ENCODE measurements at regions not wholly inside any gene's neighbourhood (a gene's known extent, or its start where the extent isn't known, plus 50 kb on each side); places are given as distances from the start of the nearest gene placed in this dataset.
A peak's percentile ranks its signal among the peaks of the same experiment; 100 is the strongest.

DNA sequence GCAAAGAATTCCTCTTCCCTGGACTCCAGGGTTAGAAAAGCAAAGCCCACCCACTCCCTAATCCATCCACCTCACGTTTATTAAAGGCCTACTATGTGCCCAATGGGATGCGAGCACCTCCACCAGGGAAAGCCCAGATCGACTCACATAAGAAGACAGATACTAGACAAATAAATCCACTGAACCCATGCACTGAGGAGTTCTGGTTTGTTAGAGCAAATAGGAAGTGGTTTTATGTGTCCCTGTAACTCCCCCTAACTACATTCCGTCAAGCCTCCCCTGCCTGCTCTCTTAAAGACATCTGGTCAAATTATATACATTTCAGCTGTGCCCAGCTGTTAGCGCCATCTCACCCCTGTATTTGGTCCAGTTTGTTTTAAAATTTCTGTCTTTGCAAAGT is 218.5 kb upstream of the RPL38 start:
- DNase-seq (no peak), ATAC-seq (no peak)
- no peaks in the 10 kb centered on the region for H3K36me3 ChIP-seq (ENCODE audit: control insufficient read depth in 2 of 3, insufficient read depth in 3 of 3, low read length in 3 of 3)
- H3K4me3 Mint-ChIP-seq: peak overlapping the region in 1 of 10 donors; percentile 25
- intact Hi-C loops (cut with micrococcal nuclease): no loop called here
- no peaks in the 10 kb centered on the region for H3K9me3 Mint-ChIP-seq
- POLR2A ChIA-PET: no interaction called here
- no peaks in the 10 kb centered on the region for H3K27me3 ChIP-seq (ENCODE audit: control insufficient read depth in 2 of 2, insufficient read depth in 2 of 2, low read length in 2 of 2)
- no peaks in the 10 kb centered on the region for H3K4me1 ChIP-seq (ENCODE audit: control insufficient read depth in 2 of 2, insufficient read depth in 2 of 2, low read length in 2 of 2)
- H3K4me3 ChIP-seq (ENCODE audit: low read length): no peak overlapping the region
- no peak overlapping the region for H3K27ac ChIP-seq (ENCODE audit: low read depth, low read length)
- H3K36me3 Mint-ChIP-seq: no peaks in the 10 kb centered on the region
- H3K27ac Mint-ChIP-seq: peak overlapping the region in 2 of 9 donors; percentile 28 to 65
- no peaks in the 10 kb centered on the region for H3K9me3 ChIP-seq (ENCODE audit: control insufficient read depth in 2 of 3, low read length in 3 of 3)
- peaks cover 4 to 15% (median 7%) of the 10 kb centered on the region in 7 donors for H3K4me1 Mint-ChIP-seq
- peaks cover 0 to 11% (median 4%) of the 10 kb centered on the region in 5 donors for H3K27me3 Mint-ChIP-seq
- CTCF ChIA-PET: no interaction called here

DNA sequence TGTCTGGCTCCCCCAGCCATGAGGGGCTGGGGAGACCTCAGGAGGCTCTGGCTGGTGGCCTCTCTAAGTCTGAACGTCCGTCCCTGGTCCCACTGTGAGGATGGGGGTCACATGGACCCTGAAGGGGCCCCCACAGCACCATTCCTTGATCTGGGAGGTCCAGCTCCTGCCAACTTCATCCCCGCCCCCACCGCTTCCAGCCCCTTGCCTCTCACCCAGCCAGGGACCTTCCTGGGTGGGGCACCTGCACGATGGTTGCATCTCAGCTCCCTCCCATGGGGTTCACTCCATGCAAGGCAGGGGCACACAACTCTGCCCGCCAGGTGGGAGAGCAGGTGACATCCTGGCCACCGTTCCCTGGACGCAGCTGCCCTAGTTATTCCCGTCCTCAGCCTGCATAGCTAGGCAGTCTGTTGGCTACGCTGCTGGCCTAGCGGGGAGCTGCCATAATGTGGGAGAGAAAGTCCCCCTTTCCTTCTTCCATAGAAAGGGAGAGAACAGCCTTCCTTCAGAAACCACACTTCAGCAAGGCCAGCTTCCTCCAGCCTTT is 217.9 kb upstream of the RPL38 start:
- H3K4me1 ChIP-seq (ENCODE audit: control insufficient read depth in 2 of 2, insufficient read depth in 2 of 2, low read length in 2 of 2): no peaks in the 10 kb centered on the region
- intact Hi-C loops (cut with micrococcal nuclease): no loop called here
- H3K27me3 ChIP-seq (ENCODE audit: control insufficient read depth in 2 of 2, insufficient read depth in 2 of 2, low read length in 2 of 2): no peaks in the 10 kb centered on the region
- ATAC-seq (no peak), DNase-seq (no peak)
- H3K27ac ChIP-seq (ENCODE audit: low read depth, low read length): no peak overlapping the region
- CTCF ChIA-PET: interaction anchor here (0.7 kb wide), 1 partner anchor 144 kb away, joined by 3 read pairs; no protein-coding TSS in a partner anchor
- H3K9me3 ChIP-seq (ENCODE audit: control insufficient read depth in 2 of 3, low read length in 3 of 3): no peaks in the 10 kb centered on the region
- H3K4me3 Mint-ChIP-seq: no peak overlapping the region
- POLR2A ChIA-PET: no interaction called here
- H3K4me3 ChIP-seq (ENCODE audit: low read length): no peak overlapping the region
- H3K36me3 ChIP-seq (ENCODE audit: control insufficient read depth in 2 of 3, insufficient read depth in 3 of 3, low read length in 3 of 3): no peaks in the 10 kb centered on the region
- H3K36me3 Mint-ChIP-seq: no peaks in the 10 kb centered on the region
- H3K4me1 Mint-ChIP-seq: peaks cover 4 to 15% (median 7%) of the 10 kb centered on the region in 7 donors
- H3K27ac Mint-ChIP-seq: peak overlapping the region in 1 of 9 donors; percentile 65
- no peaks in the 10 kb centered on the region for H3K9me3 Mint-ChIP-seq
- H3K27me3 Mint-ChIP-seq: peaks cover 0 to 9% (median 4%) of the 10 kb centered on the region in 5 donors

- H3K36me3 Mint-ChIP-seq: no peaks in the 10 kb centered on the region
- Histone ChIP-seq H3K4me1 (ENCODE audit: control insufficient read depth in 2 of 2, insufficient read depth in 2 of 2, low read length in 2 of 2) (no peaks in the 10 kb centered on the region), H3K9me3 (ENCODE audit: control insufficient read depth in 2 of 3, low read length in 3 of 3) (no peaks in the 10 kb centered on the region), H3K27me3 (ENCODE audit: control insufficient read depth in 2 of 2, insufficient read depth in 2 of 2, low read length in 2 of 2) (no peaks in the 10 kb centered on the region), H3K27ac (ENCODE audit: low read depth, low read length) (no peak overlapping the region), H3K4me3 (ENCODE audit: low read length) (no peak overlapping the region), H3K36me3 (ENCODE audit: control insufficient read depth in 2 of 3, insufficient read depth in 3 of 3, low read length in 3 of 3) (no peaks in the 10 kb centered on the region)
- no peak overlapping the region for H3K27ac Mint-ChIP-seq
- no peaks in the 10 kb centered on the region for H3K9me3 Mint-ChIP-seq
- CTCF ChIA-PET: no interaction called here
- POLR2A ChIA-PET: no interaction called here
- ATAC-seq: no peak
- no peak overlapping the region for H3K4me3 Mint-ChIP-seq
- intact Hi-C loops (cut with micrococcal nuclease): no loop called here
- no peak for DNase-seq
- peaks cover 0 to 6% (median 0%) of the 10 kb centered on the region in 5 donors for H3K27me3 Mint-ChIP-seq
- peaks cover 4 to 15% (median 7%) of the 10 kb centered on the region in 7 donors for H3K4me1 Mint-ChIP-seq
Measured at GRCh38 chr17:73986641-73987177, 216.8 kb upstream of the RPL38 start.

DNA sequence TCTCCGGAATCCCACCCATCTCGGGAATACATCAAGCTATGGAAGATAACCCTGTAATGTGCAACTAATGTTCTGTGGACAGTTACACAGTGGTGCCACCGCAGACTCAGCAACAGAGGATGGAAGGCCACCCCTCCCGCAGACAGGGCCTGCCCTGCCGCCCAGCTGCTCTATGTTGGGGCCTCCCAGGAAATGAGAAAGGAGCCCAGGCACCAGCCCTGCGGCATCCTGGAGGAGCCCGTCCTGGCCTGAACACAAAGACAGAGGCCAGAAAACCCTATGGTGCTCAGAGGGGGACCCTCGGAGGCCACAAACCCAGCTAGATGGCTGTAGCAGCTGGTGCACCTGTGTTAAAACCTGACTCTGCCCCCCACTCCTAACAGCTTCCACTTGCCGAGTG is 216.1 kb upstream of the RPL38 start:
- Histone ChIP-seq H3K27ac (ENCODE audit: low read depth, low read length) (no peak overlapping the region), H3K4me3 (ENCODE audit: low read length) (no peak overlapping the region), H3K36me3 (ENCODE audit: control insufficient read depth in 2 of 3, insufficient read depth in 3 of 3, low read length in 3 of 3) (no peaks in the 10 kb centered on the region), H3K4me1 (ENCODE audit: control insufficient read depth in 2 of 2, insufficient read depth in 2 of 2, low read length in 2 of 2) (no peaks in the 10 kb centered on the region), H3K27me3 (ENCODE audit: control insufficient read depth in 2 of 2, insufficient read depth in 2 of 2, low read length in 2 of 2) (no peaks in the 10 kb centered on the region), H3K9me3 (ENCODE audit: control insufficient read depth in 2 of 3, low read length in 3 of 3) (no peaks in the 10 kb centered on the region)
- ATAC-seq: no peak
- Mint-ChIP-seq H3K9me3 (no peaks in the 10 kb centered on the region), H3K4me1 (peaks cover 4 to 15% (median 7%) of the 10 kb centered on the region in 7 donors), H3K36me3 (no peaks in the 10 kb centered on the region), H3K27ac (no peak overlapping the region), H3K4me3 (no peak overlapping the region), H3K27me3 (peaks cover 0 to 6% (median 0%) of the 10 kb centered on the region in 5 donors)
- no peak for DNase-seq
- intact Hi-C loops (cut with micrococcal nuclease): no loop called here
- CTCF ChIA-PET: no interaction called here
- POLR2A ChIA-PET: no interaction called here

- H3K27me3 Mint-ChIP-seq: peaks cover 0 to 2% (median 0%) of the 10 kb centered on the region in 5 donors
- POLR2A ChIA-PET: no interaction called here
Measured at GRCh38 chr17:73987845-73988509, 215.5 kb upstream of the RPL38 start.

DNA sequence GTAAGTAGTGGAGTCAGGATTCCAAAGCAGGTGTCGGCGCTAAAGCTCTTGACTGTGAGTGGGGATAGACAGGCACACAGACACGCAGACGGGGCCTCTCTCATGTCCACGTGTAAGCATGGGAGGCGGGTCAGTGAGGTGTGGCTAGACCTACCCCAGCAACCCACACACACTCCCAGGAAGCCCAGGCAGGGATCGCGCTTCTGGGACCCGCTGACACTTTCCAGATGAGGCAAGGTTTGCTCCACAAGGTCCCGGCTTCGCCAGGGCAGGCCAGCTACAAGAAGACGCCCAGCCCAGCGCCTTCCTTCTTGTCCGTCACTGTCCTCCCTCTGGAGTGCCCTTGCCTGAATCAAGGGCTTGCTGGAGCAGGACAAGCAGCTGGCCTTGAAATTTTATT is 213.8 kb upstream of the RPL38 start:
- peaks cover 0 to 3% (median 0%) of the 10 kb centered on the region in 5 donors for H3K27me3 Mint-ChIP-seq
- peaks cover 0 to 7% (median 6%) of the 10 kb centered on the region in 7 donors for H3K4me1 Mint-ChIP-seq
- no peaks in the 10 kb centered on the region for H3K27me3 ChIP-seq (ENCODE audit: control insufficient read depth in 2 of 2, insufficient read depth in 2 of 2, low read length in 2 of 2)
- DNase-seq (no peak), ATAC-seq (no peak)
- CTCF ChIA-PET: interaction anchor here (0.6 to 0.9 kb wide), 2 partner anchors 9 to 421 kb away, joined by 3 read pairs; no protein-coding TSS in a partner anchor
- H3K9me3 Mint-ChIP-seq: no peaks in the 10 kb centered on the region
- H3K4me3 ChIP-seq (ENCODE audit: low read length): no peak overlapping the region
- H3K36me3 ChIP-seq (ENCODE audit: control insufficient read depth in 2 of 3, insufficient read depth in 3 of 3, low read length in 3 of 3): no peaks in the 10 kb centered on the region
- H3K27ac ChIP-seq (ENCODE audit: low read depth, low read length): no peak overlapping the region
- no peaks in the 10 kb centered on the region for H3K4me1 ChIP-seq (ENCODE audit: control insufficient read depth in 2 of 2, insufficient read depth in 2 of 2, low read length in 2 of 2)
- no peak overlapping the region for H3K27ac Mint-ChIP-seq
- no peaks in the 10 kb centered on the region for H3K9me3 ChIP-seq (ENCODE audit: control insufficient read depth in 2 of 3, low read length in 3 of 3)
- intact Hi-C loops (cut with micrococcal nuclease): no loop called here
- H3K4me3 Mint-ChIP-seq: no peak overlapping the region
- POLR2A ChIA-PET: no interaction called here
- no peaks in the 10 kb centered on the region for H3K36me3 Mint-ChIP-seq

More at GRCh38 chr17:73987845-73988509, 215.5 kb upstream of the RPL38 start:
- Mint-ChIP-seq H3K4me3 (no peak overlapping the region), H3K9me3 (no peaks in the 10 kb centered on the region), H3K4me1 (peaks cover 3 to 9% (median 7%) of the 10 kb centered on the region in 7 donors), H3K27ac (no peak overlapping the region), H3K36me3 (no peaks in the 10 kb centered on the region)
- H3K4me3 ChIP-seq (ENCODE audit: low read length): no peak overlapping the region
- DNase-seq (no peak), ATAC-seq (no peak)
- CTCF ChIA-PET: no interaction called here
- H3K36me3 ChIP-seq (ENCODE audit: control insufficient read depth in 2 of 3, insufficient read depth in 3 of 3, low read length in 3 of 3): no peaks in the 10 kb centered on the region
- H3K9me3 ChIP-seq (ENCODE audit: control insufficient read depth in 2 of 3, low read length in 3 of 3): no peaks in the 10 kb centered on the region
- no peaks in the 10 kb centered on the region for H3K27me3 ChIP-seq (ENCODE audit: control insufficient read depth in 2 of 2, insufficient read depth in 2 of 2, low read length in 2 of 2)
- H3K27ac ChIP-seq (ENCODE audit: low read depth, low read length): no peak overlapping the region
- H3K4me1 ChIP-seq (ENCODE audit: control insufficient read depth in 2 of 2, insufficient read depth in 2 of 2, low read length in 2 of 2): no peaks in the 10 kb centered on the region
- intact Hi-C loops (cut with micrococcal nuclease): no loop called here
